ENCODE measurements at regions not wholly inside any gene's neighbourhood (a gene's known extent, or its start where the extent isn't known, plus 50 kb on each side); places are given as distances from the start of the nearest gene placed in this dataset.

DNA sequence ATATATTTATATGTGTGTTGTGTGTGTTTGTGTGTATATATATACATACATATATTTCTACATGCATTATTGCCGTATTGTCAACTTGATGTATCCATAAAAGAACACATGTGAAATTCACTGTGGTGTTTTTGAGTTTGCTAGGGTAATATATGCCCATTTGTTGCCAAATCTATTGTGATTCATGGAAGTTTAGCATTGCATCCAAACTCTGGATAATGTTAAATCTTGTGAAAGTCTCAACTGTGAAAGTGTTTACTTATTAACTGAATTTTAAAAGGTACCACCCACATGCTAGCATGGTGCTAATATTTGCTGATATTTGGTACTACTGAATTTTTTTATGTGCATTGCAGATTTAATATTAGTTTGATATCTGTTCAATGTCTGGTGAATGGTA lies 96.6 kb upstream of the SLC8A1 start:
- TF ChIP-seq SMARCA5 (IDR thresholded peaks at IDR 0.05) = no peak
- no peak for TF ChIP-seq RFX5 (IDR thresholded peaks at IDR 0.05; ENCODE audit: low read depth, low read length)
- TF ChIP-seq, protein P1, sequence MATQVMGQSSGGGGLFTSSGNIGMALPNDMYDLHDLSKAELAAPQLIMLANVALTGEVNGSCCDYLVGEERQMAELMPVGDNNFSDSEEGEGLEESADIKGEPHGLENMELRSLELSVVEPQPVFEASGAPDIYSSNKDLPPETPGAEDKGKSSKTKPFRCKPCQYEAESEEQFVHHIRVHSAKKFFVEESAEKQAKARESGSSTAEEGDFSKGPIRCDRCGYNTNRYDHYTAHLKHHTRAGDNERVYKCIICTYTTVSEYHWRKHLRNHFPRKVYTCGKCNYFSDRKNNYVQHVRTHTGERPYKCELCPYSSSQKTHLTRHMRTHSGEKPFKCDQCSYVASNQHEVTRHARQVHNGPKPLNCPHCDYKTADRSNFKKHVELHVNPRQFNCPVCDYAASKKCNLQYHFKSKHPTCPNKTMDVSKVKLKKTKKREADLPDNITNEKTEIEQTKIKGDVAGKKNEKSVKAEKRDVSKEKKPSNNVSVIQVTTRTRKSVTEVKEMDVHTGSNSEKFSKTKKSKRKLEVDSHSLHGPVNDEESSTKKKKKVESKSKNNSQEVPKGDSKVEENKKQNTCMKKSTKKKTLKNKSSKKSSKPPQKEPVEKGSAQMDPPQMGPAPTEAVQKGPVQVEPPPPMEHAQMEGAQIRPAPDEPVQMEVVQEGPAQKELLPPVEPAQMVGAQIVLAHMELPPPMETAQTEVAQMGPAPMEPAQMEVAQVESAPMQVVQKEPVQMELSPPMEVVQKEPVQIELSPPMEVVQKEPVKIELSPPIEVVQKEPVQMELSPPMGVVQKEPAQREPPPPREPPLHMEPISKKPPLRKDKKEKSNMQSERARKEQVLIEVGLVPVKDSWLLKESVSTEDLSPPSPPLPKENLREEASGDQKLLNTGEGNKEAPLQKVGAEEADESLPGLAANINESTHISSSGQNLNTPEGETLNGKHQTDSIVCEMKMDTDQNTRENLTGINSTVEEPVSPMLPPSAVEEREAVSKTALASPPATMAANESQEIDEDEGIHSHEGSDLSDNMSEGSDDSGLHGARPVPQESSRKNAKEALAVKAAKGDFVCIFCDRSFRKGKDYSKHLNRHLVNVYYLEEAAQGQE (IDR thresholded peaks at IDR 0.05; ENCODE audit: low read depth, low read length) = no peak
- TF ChIP-seq POLR2A (IDR thresholded peaks at IDR 0.05; ENCODE audit: low read depth, low read length) = no peak
- TF ChIP-seq, protein P2, sequence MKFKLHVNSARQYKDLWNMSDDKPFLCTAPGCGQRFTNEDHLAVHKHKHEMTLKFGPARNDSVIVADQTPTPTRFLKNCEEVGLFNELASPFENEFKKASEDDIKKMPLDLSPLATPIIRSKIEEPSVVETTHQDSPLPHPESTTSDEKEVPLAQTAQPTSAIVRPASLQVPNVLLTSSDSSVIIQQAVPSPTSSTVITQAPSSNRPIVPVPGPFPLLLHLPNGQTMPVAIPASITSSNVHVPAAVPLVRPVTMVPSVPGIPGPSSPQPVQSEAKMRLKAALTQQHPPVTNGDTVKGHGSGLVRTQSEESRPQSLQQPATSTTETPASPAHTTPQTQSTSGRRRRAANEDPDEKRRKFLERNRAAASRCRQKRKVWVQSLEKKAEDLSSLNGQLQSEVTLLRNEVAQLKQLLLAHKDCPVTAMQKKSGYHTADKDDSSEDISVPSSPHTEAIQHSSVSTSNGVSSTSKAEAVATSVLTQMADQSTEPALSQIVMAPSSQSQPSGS (IDR thresholded peaks at IDR 0.05; ENCODE audit: low read length) = no peak
- TF ChIP-seq MEF2A (IDR thresholded peaks at IDR 0.05; ENCODE audit: insufficient read depth, low read depth, low read length) = no peak
- TF ChIP-seq TBL1XR1 (IDR thresholded peaks at IDR 0.05; ENCODE audit: low read depth, low read length) = no peak
- TF ChIP-seq, protein P3, sequence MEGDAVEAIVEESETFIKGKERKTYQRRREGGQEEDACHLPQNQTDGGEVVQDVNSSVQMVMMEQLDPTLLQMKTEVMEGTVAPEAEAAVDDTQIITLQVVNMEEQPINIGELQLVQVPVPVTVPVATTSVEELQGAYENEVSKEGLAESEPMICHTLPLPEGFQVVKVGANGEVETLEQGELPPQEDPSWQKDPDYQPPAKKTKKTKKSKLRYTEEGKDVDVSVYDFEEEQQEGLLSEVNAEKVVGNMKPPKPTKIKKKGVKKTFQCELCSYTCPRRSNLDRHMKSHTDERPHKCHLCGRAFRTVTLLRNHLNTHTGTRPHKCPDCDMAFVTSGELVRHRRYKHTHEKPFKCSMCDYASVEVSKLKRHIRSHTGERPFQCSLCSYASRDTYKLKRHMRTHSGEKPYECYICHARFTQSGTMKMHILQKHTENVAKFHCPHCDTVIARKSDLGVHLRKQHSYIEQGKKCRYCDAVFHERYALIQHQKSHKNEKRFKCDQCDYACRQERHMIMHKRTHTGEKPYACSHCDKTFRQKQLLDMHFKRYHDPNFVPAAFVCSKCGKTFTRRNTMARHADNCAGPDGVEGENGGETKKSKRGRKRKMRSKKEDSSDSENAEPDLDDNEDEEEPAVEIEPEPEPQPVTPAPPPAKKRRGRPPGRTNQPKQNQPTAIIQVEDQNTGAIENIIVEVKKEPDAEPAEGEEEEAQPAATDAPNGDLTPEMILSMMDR (IDR thresholded peaks at IDR 0.05 in 2 of 3, conservative IDR thresholded peaks at IDR 0.05 in 1 of 3; ENCODE audit: control insufficient read depth in 2 of 3, extremely low read depth in 1 of 3, insufficient read depth in 1 of 3, low read depth in 3 of 3, low read length in 3 of 3) = no peak
- TF ChIP-seq NBN (IDR thresholded peaks at IDR 0.05) = no peak
- TF ChIP-seq SIN3A (IDR thresholded peaks at IDR 0.05; ENCODE audit: low read depth, low read length) = no peak
- TF ChIP-seq, protein P4, sequence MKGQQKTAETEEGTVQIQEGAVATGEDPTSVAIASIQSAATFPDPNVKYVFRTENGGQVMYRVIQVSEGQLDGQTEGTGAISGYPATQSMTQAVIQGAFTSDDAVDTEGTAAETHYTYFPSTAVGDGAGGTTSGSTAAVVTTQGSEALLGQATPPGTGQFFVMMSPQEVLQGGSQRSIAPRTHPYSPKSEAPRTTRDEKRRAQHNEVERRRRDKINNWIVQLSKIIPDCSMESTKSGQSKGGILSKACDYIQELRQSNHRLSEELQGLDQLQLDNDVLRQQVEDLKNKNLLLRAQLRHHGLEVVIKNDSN (IDR thresholded peaks at IDR 0.05; ENCODE audit: borderline replicate concordance, extremely low read length, insufficient read depth, low read depth, low read length) = no peak
- TF ChIP-seq SP1 (IDR thresholded peaks at IDR 0.05; ENCODE audit: low read depth, low read length) = no peak
- TF ChIP-seq SPI1 (IDR thresholded peaks at IDR 0.05; ENCODE audit: borderline replicate concordance, insufficient read depth, low read depth, low read length) = no peak
- no peak for TF ChIP-seq SUZ12 (IDR thresholded peaks at IDR 0.05; ENCODE audit: unreplicated experiment)

Data from GM12878 (cell line).